GM21526 (cell line): ENCODE measurements at regions not wholly inside any gene's neighbourhood (a gene's known extent, or its start where the extent isn't known, plus 50 kb on each side); places are given as distances from the start of the nearest gene placed in this dataset.

Source experiments
- ATAC-seq: cut with Tn5 transposase; IDR thresholded peaks from one replicate; pipeline ENCODE4 v1.9.1; 2021; ENCODE audit warnings: moderate library complexity; ENCODE audit not compliant: unreplicated experiment, low FRiP score

- ATAC-seq = no peak
Observed at GRCh38 chr1:234909307-234909810, 219.3 kb downstream of the TOMM20 start.

GRCh38 chr1:234908571-234908970, 220.1 kb downstream of the TOMM20 start:
- no peak for ATAC-seq

- no peak for ATAC-seq
Observed at GRCh38 chr1:234907940-234908405, 220.7 kb downstream of the TOMM20 start.

GRCh38 chr1:234907208-234907939, 221.3 kb downstream of the TOMM20 start:
- no peak for ATAC-seq

- no peak for ATAC-seq
Observed at GRCh38 chr1:234906654-234907053, 222.0 kb downstream of the TOMM20 start.

- no peak for ATAC-seq
Observed at GRCh38 chr1:234902774-234903547, 225.7 kb downstream of the TOMM20 start.

- ATAC-seq = no peak
Observed at GRCh38 chr1:234901491-234902049, 227.1 kb downstream of the TOMM20 start.

- ATAC-seq = no peak
Observed at GRCh38 chr1:234900595-234900994, 228.0 kb downstream of the TOMM20 start.

GRCh38 chr1:234899730-234900072, 228.9 kb downstream of the TOMM20 start:
- no peak for ATAC-seq

- no peak for ATAC-seq
Observed at GRCh38 chr1:234899041-234899729, 229.5 kb downstream of the TOMM20 start.

GRCh38 chr1:234898455-234899033, 230.1 kb downstream of the TOMM20 start:
- ATAC-seq = no peak

GRCh38 chr1:234897754-234898454, 230.7 kb downstream of the TOMM20 start:
- ATAC-seq = no peak

- ATAC-seq = no peak
Observed at GRCh38 chr1:234897390-234897749, 231.3 kb downstream of the TOMM20 start.

- ATAC-seq = no peak
Observed at GRCh38 chr1:234896477-234897389, 231.9 kb downstream of the TOMM20 start.

- no peak for ATAC-seq
Observed at GRCh38 chr1:234893725-234894630, 234.7 kb downstream of the TOMM20 start.

- no peak for ATAC-seq
Observed at GRCh38 chr1:234893359-234893724, 235.3 kb downstream of the TOMM20 start.

GRCh38 chr1:234892642-234893041, 236.0 kb downstream of the TOMM20 start:
- ATAC-seq = no peak

- ATAC-seq = no peak
Observed at GRCh38 chr1:234891427-234891826, 237.2 kb downstream of the TOMM20 start.
